Panc1 (cell line): ENCODE measurements at regions not wholly inside any gene's neighbourhood (a gene's known extent, or its start where the extent isn't known, plus 50 kb on each side); places are given as distances from the start of the nearest gene placed in this dataset.

Experiments
- ATAC-seq: fragments of 200-7000 bp; cut with Tn5 transposase; 2 replicates; pipeline ENCODE4 v1.9.1; 2020; ENCODE audit warnings: mild to moderate bottlenecking, moderate library complexity
- BruUV-seq: library from RNA; stranded (reverse); fragments of 400-500 nt; replicated peaks from 2 replicates; lab custom pipeline; 2021; lab: Mats Ljungman, UMichigan
- CTCF ChIA-PET: fragments of 300-600 bp; sonication (Branson Sonifier 250); formaldehyde crosslinking; loops from one replicate; lab custom pipeline; 2022; ENCODE audit warnings: antibody characterized with exemption; lab: Charles Lee
- POLR2A ChIA-PET: fragments of 300-600 bp; sonication (Branson Sonifier 250); formaldehyde crosslinking; loops from one replicate; lab custom pipeline; 2022; ENCODE audit warnings: antibody characterized with exemption; lab: Charles Lee
- DNase-seq: peaks from one replicate; pipeline ENCODE4 v3.0.0-alpha.2; 2010; ENCODE audit warnings: low read depth, low spot score
- H3K27ac ChIP-seq: 2 replicates; pipeline ENCODE4 v1.5.1; 2011; ENCODE audit warnings: mild to moderate bottlenecking, low read length, inconsistent platforms
- H3K27me3 ChIP-seq: fragments of 200-500 bp; sonication (Bioruptor generic); 2 replicates; pipeline ENCODE4 v1.6.0; 2014; ENCODE audit warnings: low read length, inconsistent platforms; ENCODE audit not compliant: control insufficient read depth, insufficient read depth
- H3K36me3 ChIP-seq: fragments of 200-500 bp; sonication (Bioruptor generic); 2 replicates; pipeline ENCODE4 v1.5.1; 2014; ENCODE audit warnings: inconsistent platforms, mild to moderate bottlenecking, low read length, moderate library complexity; ENCODE audit not compliant: control insufficient read depth, insufficient read depth
- H3K4me1 ChIP-seq: 2 replicates; pipeline ENCODE4 v1.5.1; 2011; ENCODE audit warnings: inconsistent platforms, mild to moderate bottlenecking, low read length, moderate library complexity; ENCODE audit not compliant: control insufficient read depth, insufficient read depth
- H3K4me3 ChIP-seq, 2 experiments: 2 replicates each; pipeline ENCODE4 v1.5.1; 2011 to 2012; ENCODE audit warnings: low read depth in 2 of 2, low read length in 2 of 2, mild to moderate bottlenecking in 2 of 2, inconsistent platforms in 1 of 2, moderate library complexity in 1 of 2
- H3K9me3 ChIP-seq: fragments of 200-500 bp; sonication (Bioruptor generic); 2 replicates; pipeline ENCODE4 v1.5.1; 2014; ENCODE audit warnings: low read depth, mild to moderate bottlenecking, inconsistent platforms, low read length, moderate library complexity; ENCODE audit not compliant: control insufficient read depth, insufficient read depth
- POLR2AphosphoS5 ChIP-seq: IDR thresholded peaks from 2 replicates; pipeline ENCODE4 v1.6.1; 2012; ENCODE audit warnings: mild to moderate bottlenecking, low read depth, low read length, moderate library complexity
- SIN3A ChIP-seq: IDR thresholded peaks from 2 replicates; pipeline ENCODE4 v1.6.1; 2012; ENCODE audit warnings: low read depth, mild to moderate bottlenecking, low read length, moderate library complexity, borderline replicate concordance; ENCODE audit not compliant: insufficient read depth
- TCF7L2 ChIP-seq: IDR thresholded peaks from 2 replicates; pipeline ENCODE4 v1.6.1; 2011; ENCODE audit warnings: mild to moderate bottlenecking, low read depth, low read length, inconsistent platforms
- in situ Hi-C: cut with HindIII; loops from 2 replicates; pipeline ENCODE4 v1.10.0; 2016; ENCODE audit warnings: low sequenced_read_pairs, low pct_unique_long_range_greater_than_20kb
- intact Hi-C: fragments of 100-400 bp; cut with micrococcal nuclease; formaldehyde crosslinking; loops from one replicate; pipeline ENCODE4 v1.10.0; 2022; ENCODE audit not compliant: unreplicated experiment
- TF ChIP-seq, protein P1 (sequence below), 2 experiments: IDR thresholded peaks; 2 replicates each; pipeline ENCODE4 v1.6.1; 2011 to 2012; ENCODE audit warnings: low read depth in 2 of 2, control low read depth in 1 of 2, low read length in 1 of 2, mild to moderate bottlenecking in 1 of 2, moderate library complexity in 1 of 2; ENCODE audit not compliant: insufficient read depth in 1 of 2
- TF ChIP-seq, protein P2 (sequence below): fragments of 450-650 bp; IDR thresholded peaks from 2 replicates; pipeline ENCODE4 v1.5.1; 2017; ENCODE audit warnings: mild to moderate bottlenecking

DNA sequence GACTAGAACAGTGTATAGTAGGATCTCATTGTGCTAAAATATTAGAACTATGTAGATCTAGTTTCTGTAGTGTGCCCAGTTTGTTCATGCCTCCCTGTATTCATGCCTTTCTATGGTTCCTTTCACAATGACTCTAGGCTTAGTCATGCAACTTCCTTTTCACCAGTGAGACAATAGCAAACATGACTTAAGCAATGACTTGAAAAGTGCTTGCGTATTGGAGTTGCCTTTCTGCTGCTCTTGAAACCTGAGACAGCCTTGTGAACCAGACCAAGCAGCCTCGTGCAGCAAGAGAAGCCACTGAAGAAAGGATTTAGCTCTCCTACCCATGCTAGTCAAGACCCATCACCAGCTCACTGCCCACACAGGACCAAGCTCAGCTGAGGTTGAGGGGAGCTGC lies 294.5 kb upstream of the TAS2R1 start:
- TF ChIP-seq TCF7L2: no peak
- no peak for TF ChIP-seq SIN3A
- TF ChIP-seq, protein P1, sequence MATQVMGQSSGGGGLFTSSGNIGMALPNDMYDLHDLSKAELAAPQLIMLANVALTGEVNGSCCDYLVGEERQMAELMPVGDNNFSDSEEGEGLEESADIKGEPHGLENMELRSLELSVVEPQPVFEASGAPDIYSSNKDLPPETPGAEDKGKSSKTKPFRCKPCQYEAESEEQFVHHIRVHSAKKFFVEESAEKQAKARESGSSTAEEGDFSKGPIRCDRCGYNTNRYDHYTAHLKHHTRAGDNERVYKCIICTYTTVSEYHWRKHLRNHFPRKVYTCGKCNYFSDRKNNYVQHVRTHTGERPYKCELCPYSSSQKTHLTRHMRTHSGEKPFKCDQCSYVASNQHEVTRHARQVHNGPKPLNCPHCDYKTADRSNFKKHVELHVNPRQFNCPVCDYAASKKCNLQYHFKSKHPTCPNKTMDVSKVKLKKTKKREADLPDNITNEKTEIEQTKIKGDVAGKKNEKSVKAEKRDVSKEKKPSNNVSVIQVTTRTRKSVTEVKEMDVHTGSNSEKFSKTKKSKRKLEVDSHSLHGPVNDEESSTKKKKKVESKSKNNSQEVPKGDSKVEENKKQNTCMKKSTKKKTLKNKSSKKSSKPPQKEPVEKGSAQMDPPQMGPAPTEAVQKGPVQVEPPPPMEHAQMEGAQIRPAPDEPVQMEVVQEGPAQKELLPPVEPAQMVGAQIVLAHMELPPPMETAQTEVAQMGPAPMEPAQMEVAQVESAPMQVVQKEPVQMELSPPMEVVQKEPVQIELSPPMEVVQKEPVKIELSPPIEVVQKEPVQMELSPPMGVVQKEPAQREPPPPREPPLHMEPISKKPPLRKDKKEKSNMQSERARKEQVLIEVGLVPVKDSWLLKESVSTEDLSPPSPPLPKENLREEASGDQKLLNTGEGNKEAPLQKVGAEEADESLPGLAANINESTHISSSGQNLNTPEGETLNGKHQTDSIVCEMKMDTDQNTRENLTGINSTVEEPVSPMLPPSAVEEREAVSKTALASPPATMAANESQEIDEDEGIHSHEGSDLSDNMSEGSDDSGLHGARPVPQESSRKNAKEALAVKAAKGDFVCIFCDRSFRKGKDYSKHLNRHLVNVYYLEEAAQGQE (IDR thresholded peaks at IDR 0.05; ENCODE audit: insufficient read depth in 1 of 2, low read depth in 2 of 2, low read length in 1 of 2): no peak
- TF ChIP-seq, protein P2, sequence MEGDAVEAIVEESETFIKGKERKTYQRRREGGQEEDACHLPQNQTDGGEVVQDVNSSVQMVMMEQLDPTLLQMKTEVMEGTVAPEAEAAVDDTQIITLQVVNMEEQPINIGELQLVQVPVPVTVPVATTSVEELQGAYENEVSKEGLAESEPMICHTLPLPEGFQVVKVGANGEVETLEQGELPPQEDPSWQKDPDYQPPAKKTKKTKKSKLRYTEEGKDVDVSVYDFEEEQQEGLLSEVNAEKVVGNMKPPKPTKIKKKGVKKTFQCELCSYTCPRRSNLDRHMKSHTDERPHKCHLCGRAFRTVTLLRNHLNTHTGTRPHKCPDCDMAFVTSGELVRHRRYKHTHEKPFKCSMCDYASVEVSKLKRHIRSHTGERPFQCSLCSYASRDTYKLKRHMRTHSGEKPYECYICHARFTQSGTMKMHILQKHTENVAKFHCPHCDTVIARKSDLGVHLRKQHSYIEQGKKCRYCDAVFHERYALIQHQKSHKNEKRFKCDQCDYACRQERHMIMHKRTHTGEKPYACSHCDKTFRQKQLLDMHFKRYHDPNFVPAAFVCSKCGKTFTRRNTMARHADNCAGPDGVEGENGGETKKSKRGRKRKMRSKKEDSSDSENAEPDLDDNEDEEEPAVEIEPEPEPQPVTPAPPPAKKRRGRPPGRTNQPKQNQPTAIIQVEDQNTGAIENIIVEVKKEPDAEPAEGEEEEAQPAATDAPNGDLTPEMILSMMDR: no peak
- no peak for TF ChIP-seq POLR2AphosphoS5
- no peaks in the 10 kb centered on the region for H3K36me3 ChIP-seq
- H3K9me3 ChIP-seq: peaks cover 5% of the 10 kb centered on the region; the same call in 1 of the 2 replicates
- POLR2A ChIA-PET: no interaction called here
- in situ Hi-C loops: no loop called here
- no peaks in the 10 kb centered on the region for H3K4me1 ChIP-seq
- ATAC-seq (no peak), DNase-seq (peak; percentile 22)
- no TSS peak for BruUV-seq
- intact Hi-C loops: no loop called here
- CTCF ChIA-PET: no interaction called here
- no peaks in the 10 kb centered on the region for H3K27me3 ChIP-seq
- no peak overlapping the region for H3K4me3 ChIP-seq
- H3K27ac ChIP-seq: no peak overlapping the region

DNA sequence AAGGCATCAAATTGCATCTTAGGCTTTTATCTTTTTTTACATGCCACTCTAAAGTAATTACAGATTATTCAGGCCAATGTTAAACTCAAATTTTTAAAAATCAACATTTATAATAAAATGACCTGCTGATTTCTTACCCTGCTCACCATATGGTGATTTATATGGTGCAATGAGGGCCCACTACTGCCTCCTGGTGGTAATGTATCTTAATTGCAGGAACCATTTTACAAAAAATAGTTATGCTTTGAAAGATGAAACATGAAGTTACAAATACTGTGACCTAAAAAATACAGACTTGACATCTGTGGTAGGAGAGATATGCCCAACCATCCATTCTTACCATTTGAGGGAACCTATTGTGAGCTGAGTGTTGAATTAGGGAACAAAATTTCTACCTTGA lies 292.6 kb upstream of the TAS2R1 start:
- Histone ChIP-seq H3K4me3 (no peak overlapping the region), H3K27me3 (no peaks in the 10 kb centered on the region), H3K9me3 (peaks cover 5% of the 10 kb centered on the region; the same call in 1 of the 2 replicates), H3K4me1 (no peaks in the 10 kb centered on the region), H3K27ac (no peak overlapping the region), H3K36me3 (no peaks in the 10 kb centered on the region)
- TF ChIP-seq, protein P2: peak; percentile 48; the same call in 1 of the 2 replicates
- TF ChIP-seq TCF7L2: no peak
- TF ChIP-seq, protein P1 (IDR thresholded peaks at IDR 0.05; ENCODE audit: insufficient read depth in 1 of 2, low read depth in 2 of 2, low read length in 1 of 2): no peak
- DNase-seq: no peak
- ATAC-seq: no peak
- BruUV-seq: no TSS peak
- intact Hi-C loops: no loop called here
- ChIA-PET POLR2A (no interaction called here), CTCF (no interaction called here)
- in situ Hi-C loops: no loop called here
